SJCRH30 (cell line): ENCODE measurements at regions not wholly inside any gene's neighbourhood (a gene's known extent, or its start where the extent isn't known, plus 50 kb on each side); places are given as distances from the start of the nearest gene placed in this dataset.

Experiments
- DNase-seq, 2 experiments: peaks; one replicate each; pipeline ENCODE4 v3.0.0-alpha.2; 2015 to 2020
- H3K27ac ChIP-seq: fragments of 250-450 bp; sonication (Bioruptor Pico); 2 replicates; pipeline ENCODE4 v1.5.1; 2020; ENCODE audit warnings: mild to moderate bottlenecking, moderate library complexity
- H3K27me3 ChIP-seq: fragments of 250-450 bp; sonication (Bioruptor Pico); 2 replicates; pipeline ENCODE4 v1.5.1; 2020; ENCODE audit warnings: mild to moderate bottlenecking, moderate library complexity
- H3K36me3 ChIP-seq: fragments of 250-450 bp; sonication (Bioruptor Pico); 2 replicates; pipeline ENCODE4 v1.5.1; 2020; ENCODE audit warnings: mild to moderate bottlenecking, moderate library complexity
- H3K4me1 ChIP-seq: fragments of 250-450 bp; sonication (Bioruptor Pico); 2 replicates; pipeline ENCODE4 v1.5.1; 2020; ENCODE audit warnings: mild to moderate bottlenecking, moderate library complexity
- H3K4me3 ChIP-seq: fragments of 250-450 bp; sonication (Bioruptor Pico); 2 replicates; pipeline ENCODE4 v1.5.1; 2020; ENCODE audit warnings: mild to moderate bottlenecking, moderate library complexity
- H3K9me3 ChIP-seq: fragments of 250-450 bp; sonication (Bioruptor Pico); replicated peaks from 2 replicates; pipeline ENCODE4 v1.5.1; 2020; ENCODE audit warnings: mild to moderate bottlenecking, moderate library complexity

- peaks cover 38% of the 10 kb centered on the region for H3K4me1 ChIP-seq
- H3K9me3 ChIP-seq, result no peaks in the 10 kb centered on the region
- no peak overlapping the region for H3K4me3 ChIP-seq
- H3K27ac ChIP-seq, result peak overlapping the region; percentile 97
- H3K36me3 ChIP-seq, result no peaks in the 10 kb centered on the region
- peak; percentile 64 to 90 for DNase-seq
- H3K27me3 ChIP-seq, result no peaks in the 10 kb centered on the region
These were observed 454.6 kb downstream of the MAGEB5 start for GRCh38 chrX:26670521-26670920.

GRCh38 chrX:26664919-26665318 lies 448.9 kb downstream of the MAGEB5 start:
- no peaks in the 10 kb centered on the region for H3K36me3 ChIP-seq
- no peak overlapping the region for H3K27ac ChIP-seq
- H3K4me1 ChIP-seq, result peaks cover 16% of the 10 kb centered on the region
- no peak for DNase-seq
- H3K4me3 ChIP-seq, result no peak overlapping the region
- H3K9me3 ChIP-seq, result no peaks in the 10 kb centered on the region
- H3K27me3 ChIP-seq, result no peaks in the 10 kb centered on the region

- Histone ChIP-seq H3K4me3 (no peak overlapping the region), H3K4me1 (no peaks in the 10 kb centered on the region), H3K36me3 (no peaks in the 10 kb centered on the region), H3K27ac (no peak overlapping the region), H3K9me3 (peaks cover 2% of the 10 kb centered on the region; the same call in 1 of the 2 replicates), H3K27me3 (no peaks in the 10 kb centered on the region)
- peak in 1 of 2 experiments; percentile 25 for DNase-seq
These were observed 437.1 kb downstream of the MAGEB5 start for GRCh38 chrX:26653050-26653449.

- no peaks in the 10 kb centered on the region for H3K27me3 ChIP-seq
These were observed 435.8 kb downstream of the MAGEB5 start for GRCh38 chrX:26651755-26652154.

GRCh38 chrX:26649534-26649933 lies 433.6 kb downstream of the MAGEB5 start:
- Histone ChIP-seq H3K36me3 (no peaks in the 10 kb centered on the region), H3K4me3 (no peak overlapping the region), H3K9me3 (peaks cover 2% of the 10 kb centered on the region; the same call in 1 of the 2 replicates), H3K27me3 (no peaks in the 10 kb centered on the region), H3K4me1 (no peaks in the 10 kb centered on the region), H3K27ac (no peak overlapping the region)
- peak; percentile 24 to 59 for DNase-seq

More at GRCh38 chrX:26651755-26652154, 435.8 kb downstream of the MAGEB5 start:
- DNase-seq, result peak; percentile 12 to 30
- no peak overlapping the region for H3K27ac ChIP-seq
- no peaks in the 10 kb centered on the region for H3K36me3 ChIP-seq
- no peak overlapping the region for H3K4me3 ChIP-seq
- H3K9me3 ChIP-seq, result peaks cover 2% of the 10 kb centered on the region; the same call in 1 of the 2 replicates
- H3K4me1 ChIP-seq, result no peaks in the 10 kb centered on the region

GRCh38 chrX:26631385-26631784 lies 415.4 kb downstream of the MAGEB5 start:
- Histone ChIP-seq H3K9me3 (no peaks in the 10 kb centered on the region), H3K4me3 (no peak overlapping the region), H3K27ac (no peak overlapping the region), H3K4me1 (no peaks in the 10 kb centered on the region), H3K36me3 (no peaks in the 10 kb centered on the region), H3K27me3 (no peaks in the 10 kb centered on the region)
- DNase-seq, result no peak

GRCh38 chrX:26613956-26614355 lies 398.0 kb downstream of the MAGEB5 start:
- Histone ChIP-seq H3K36me3 (no peaks in the 10 kb centered on the region), H3K27ac (no peak overlapping the region), H3K9me3 (no peaks in the 10 kb centered on the region), H3K27me3 (no peaks in the 10 kb centered on the region), H3K4me3 (no peak overlapping the region), H3K4me1 (no peaks in the 10 kb centered on the region; the same call in 1 of the 2 replicates)
- no peak for DNase-seq

GRCh38 chrX:26606971-26607370 lies 391.0 kb downstream of the MAGEB5 start:
- Histone ChIP-seq H3K4me3 (no peak overlapping the region), H3K36me3 (no peaks in the 10 kb centered on the region), H3K9me3 (no peaks in the 10 kb centered on the region), H3K4me1 (no peaks in the 10 kb centered on the region; the same call in 1 of the 2 replicates), H3K27me3 (no peaks in the 10 kb centered on the region), H3K27ac (no peak overlapping the region)
- DNase-seq, result no peak

GRCh38 chrX:26597981-26598380 lies 382.0 kb downstream of the MAGEB5 start:
- H3K27ac ChIP-seq, result no peak overlapping the region
- no peaks in the 10 kb centered on the region for H3K36me3 ChIP-seq
- H3K4me3 ChIP-seq, result no peak overlapping the region
- no peaks in the 10 kb centered on the region for H3K9me3 ChIP-seq
- H3K27me3 ChIP-seq, result no peaks in the 10 kb centered on the region
- DNase-seq, result no peak
- no peaks in the 10 kb centered on the region for H3K4me1 ChIP-seq

GRCh38 chrX:26590849-26591248 lies 374.9 kb downstream of the MAGEB5 start:
- Histone ChIP-seq H3K4me3 (no peak overlapping the region), H3K4me1 (no peaks in the 10 kb centered on the region), H3K9me3 (no peaks in the 10 kb centered on the region), H3K27ac (no peak overlapping the region), H3K36me3 (no peaks in the 10 kb centered on the region), H3K27me3 (no peaks in the 10 kb centered on the region)
- no peak for DNase-seq

- no peaks in the 10 kb centered on the region for H3K36me3 ChIP-seq
- H3K27ac ChIP-seq, result no peak overlapping the region
- H3K27me3 ChIP-seq, result no peaks in the 10 kb centered on the region
- peaks cover 6% of the 10 kb centered on the region for H3K4me1 ChIP-seq
- H3K4me3 ChIP-seq, result no peak overlapping the region
- DNase-seq, result no peak
- H3K9me3 ChIP-seq, result no peaks in the 10 kb centered on the region
These were observed 370.6 kb downstream of the MAGEB5 start for GRCh38 chrX:26586570-26586969.

- peaks cover 9% of the 10 kb centered on the region for H3K4me1 ChIP-seq
- H3K27me3 ChIP-seq, result no peaks in the 10 kb centered on the region
- no peak overlapping the region for H3K4me3 ChIP-seq
- DNase-seq, result no peak
- H3K9me3 ChIP-seq, result no peaks in the 10 kb centered on the region
- no peaks in the 10 kb centered on the region for H3K36me3 ChIP-seq
- H3K27ac ChIP-seq, result peak overlapping the region; percentile 45
These were observed 365.1 kb downstream of the MAGEB5 start for GRCh38 chrX:26581091-26581490.

- H3K4me1 ChIP-seq, result peaks cover 9% of the 10 kb centered on the region
- DNase-seq, result no peak
- H3K9me3 ChIP-seq, result no peaks in the 10 kb centered on the region
- H3K27me3 ChIP-seq, result no peaks in the 10 kb centered on the region
- H3K27ac ChIP-seq, result no peak overlapping the region
- no peaks in the 10 kb centered on the region for H3K36me3 ChIP-seq
- H3K4me3 ChIP-seq, result no peak overlapping the region
These were observed 364.1 kb downstream of the MAGEB5 start for GRCh38 chrX:26580021-26580420.

GRCh38 chrX:26574234-26574633 lies 358.3 kb downstream of the MAGEB5 start:
- Histone ChIP-seq H3K9me3 (no peaks in the 10 kb centered on the region), H3K4me1 (no peaks in the 10 kb centered on the region), H3K36me3 (no peaks in the 10 kb centered on the region), H3K4me3 (no peak overlapping the region), H3K27me3 (no peaks in the 10 kb centered on the region), H3K27ac (no peak overlapping the region)
- DNase-seq, result no peak

GRCh38 chrX:26562156-26562555 lies 346.2 kb downstream of the MAGEB5 start:
- H3K4me3 ChIP-seq, result peak overlapping the region; percentile 2; the same call in 1 of the 2 replicates
- peaks cover 25% of the 10 kb centered on the region for H3K4me1 ChIP-seq
- H3K27me3 ChIP-seq, result no peaks in the 10 kb centered on the region
- H3K9me3 ChIP-seq, result no peaks in the 10 kb centered on the region
- H3K27ac ChIP-seq, result peak overlapping the region; percentile 84
- no peaks in the 10 kb centered on the region for H3K36me3 ChIP-seq
- peak; percentile 61 to 83 for DNase-seq

GRCh38 chrX:26559855-26560254 lies 343.9 kb downstream of the MAGEB5 start:
- no peak for DNase-seq
- no peaks in the 10 kb centered on the region for H3K36me3 ChIP-seq

More at GRCh38 chrX:26559855-26560254, 343.9 kb downstream of the MAGEB5 start:
- Histone ChIP-seq H3K4me1 (peaks cover 24% of the 10 kb centered on the region), H3K27me3 (no peaks in the 10 kb centered on the region), H3K9me3 (no peaks in the 10 kb centered on the region), H3K4me3 (no peak overlapping the region), H3K27ac (no peak overlapping the region)
